IMR-90 (cell line): ENCODE measurements at regions not wholly inside any gene's neighbourhood (a gene's known extent, or its start where the extent isn't known, plus 50 kb on each side); places are given as distances from the start of the nearest gene placed in this dataset.

Experiments
- BHLHE40 ChIP-seq: fragments of 150-350 bp; IDR thresholded peaks from 2 replicates; pipeline ENCODE4 v1.6.1; 2016; ENCODE audit warnings: mild to moderate bottlenecking, low read depth, low read length
- MAZ ChIP-seq: IDR thresholded peaks from 2 replicates; pipeline ENCODE4 v1.6.1; 2012; ENCODE audit warnings: low read depth, mild to moderate bottlenecking, low read length, improper control_type of control experiment, moderate library complexity, borderline replicate concordance
- POLR2A ChIP-seq: IDR thresholded peaks from 2 replicates; pipeline ENCODE4 v1.6.1; 2012; ENCODE audit warnings: mild to moderate bottlenecking, low read depth, low read length
- RAD21 ChIP-seq: IDR thresholded peaks from 2 replicates; pipeline ENCODE4 v1.6.1; 2012; ENCODE audit warnings: low read length, improper control_type of control experiment
- RFX5 ChIP-seq: IDR thresholded peaks from 2 replicates; pipeline ENCODE4 v1.8.0; 2012; ENCODE audit warnings: low read depth, mild to moderate bottlenecking, low read length, moderate library complexity
- SMC3 ChIP-seq: fragments of 150-350 bp; IDR thresholded peaks from 2 replicates; pipeline ENCODE4 v1.6.1; 2016; ENCODE audit warnings: low read depth, mild to moderate bottlenecking, antibody characterized with exemption, low read length, moderate library complexity
- TF ChIP-seq, protein P1 (sequence below): conservative IDR thresholded peaks from 2 replicates; pipeline ENCODE4 v1.5.1; 2012; ENCODE audit warnings: mild to moderate bottlenecking, low read depth, low read length, improper control_type of control experiment

DNA sequence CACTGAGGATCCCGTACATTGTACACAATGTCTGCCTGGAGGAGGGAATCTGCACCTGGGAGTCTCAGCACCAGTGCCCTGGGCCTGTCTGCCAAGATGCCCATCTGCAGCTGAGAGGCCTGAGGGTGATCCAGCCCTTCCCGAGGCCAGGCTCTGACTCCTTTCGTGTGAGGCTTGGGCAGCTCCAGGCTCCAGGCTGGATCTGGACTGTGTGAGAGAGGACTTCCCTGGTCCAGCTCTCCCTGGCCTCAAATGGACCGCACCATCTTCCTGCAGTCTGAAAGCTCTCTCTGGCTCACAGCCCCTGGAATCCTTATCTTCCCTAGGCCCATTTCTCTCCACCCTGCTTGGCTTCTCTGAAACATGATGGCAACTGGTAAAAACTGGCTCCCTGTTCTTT, 324.6 kb downstream of the DYSF start:
- TF ChIP-seq, protein P1, sequence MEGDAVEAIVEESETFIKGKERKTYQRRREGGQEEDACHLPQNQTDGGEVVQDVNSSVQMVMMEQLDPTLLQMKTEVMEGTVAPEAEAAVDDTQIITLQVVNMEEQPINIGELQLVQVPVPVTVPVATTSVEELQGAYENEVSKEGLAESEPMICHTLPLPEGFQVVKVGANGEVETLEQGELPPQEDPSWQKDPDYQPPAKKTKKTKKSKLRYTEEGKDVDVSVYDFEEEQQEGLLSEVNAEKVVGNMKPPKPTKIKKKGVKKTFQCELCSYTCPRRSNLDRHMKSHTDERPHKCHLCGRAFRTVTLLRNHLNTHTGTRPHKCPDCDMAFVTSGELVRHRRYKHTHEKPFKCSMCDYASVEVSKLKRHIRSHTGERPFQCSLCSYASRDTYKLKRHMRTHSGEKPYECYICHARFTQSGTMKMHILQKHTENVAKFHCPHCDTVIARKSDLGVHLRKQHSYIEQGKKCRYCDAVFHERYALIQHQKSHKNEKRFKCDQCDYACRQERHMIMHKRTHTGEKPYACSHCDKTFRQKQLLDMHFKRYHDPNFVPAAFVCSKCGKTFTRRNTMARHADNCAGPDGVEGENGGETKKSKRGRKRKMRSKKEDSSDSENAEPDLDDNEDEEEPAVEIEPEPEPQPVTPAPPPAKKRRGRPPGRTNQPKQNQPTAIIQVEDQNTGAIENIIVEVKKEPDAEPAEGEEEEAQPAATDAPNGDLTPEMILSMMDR = no peak
- TF ChIP-seq RAD21 (no peak), MAZ (no peak), SMC3 (no peak), POLR2A (no peak), RFX5 (no peak), BHLHE40 (no peak)
